GM23338 (cell line): ENCODE measurements at regions not wholly inside any gene's neighbourhood (a gene's known extent, or its start where the extent isn't known, plus 50 kb on each side); places are given as distances from the start of the nearest gene placed in this dataset.

ENCODE experiments used
- CREB1 ChIP-seq: fragments of 250-450 bp; sonication (Bioruptor Pico); IDR thresholded peaks from 2 replicates; pipeline ENCODE4 v1.5.0; 2020; ENCODE audit warnings: low read depth, mild to moderate bottlenecking, moderate library complexity
- CTCF ChIP-seq, 2 experiments: fragments of 200-600 bp in 1 of 2; sonication (generic) in 1 of 2; conservative IDR thresholded peaks; 2 replicates each; pipeline versions ENCODE4 v1.5.1 to v1.6.1; 2016 to 2017; ENCODE audit warnings: antibody characterized with exemption in 2 of 2, low read depth in 2 of 2, mild to moderate bottlenecking in 2 of 2, moderate library complexity in 1 of 2
- ETS1 ChIP-seq: IDR thresholded peaks from 2 replicates; pipeline ENCODE4 v1.6.1; 2016; ENCODE audit warnings: antibody characterized with exemption
- EZH2 ChIP-seq: fragments of 200-600 bp; sonication (generic); IDR thresholded peaks from one replicate; pipeline ENCODE4 v1.8.0; 2017; ENCODE audit warnings: antibody characterized with exemption, mild to moderate bottlenecking, low read depth; ENCODE audit not compliant: unreplicated experiment
- EZH2phosphoT487 ChIP-seq: fragments of 200-600 bp; sonication (generic); IDR thresholded peaks from one replicate; pipeline ENCODE4 v1.8.1; 2018; ENCODE audit warnings: antibody characterized with exemption; ENCODE audit not compliant: unreplicated experiment
- JUNB ChIP-seq: IDR thresholded peaks from one replicate; pipeline ENCODE4 v1.6.1; 2016; ENCODE audit warnings: antibody characterized with exemption; ENCODE audit not compliant: unreplicated experiment
- NANOG ChIP-seq: IDR thresholded peaks from 2 replicates; pipeline ENCODE4 v1.6.1; 2016; ENCODE audit warnings: antibody characterized with exemption, borderline replicate concordance
- POLR2AphosphoS5 ChIP-seq: IDR thresholded peaks from 2 replicates; pipeline ENCODE4 v1.6.1; 2016; ENCODE audit warnings: antibody characterized with exemption, low read depth
- STAT1 ChIP-seq: IDR thresholded peaks from one replicate; pipeline ENCODE4 v1.6.1; 2016; ENCODE audit warnings: antibody characterized with exemption; ENCODE audit not compliant: unreplicated experiment
- ZNF114 ChIP-seq: fragments of 250-450 bp; sonication (Bioruptor Pico); IDR thresholded peaks from 2 replicates; pipeline ENCODE4 v1.5.0; 2020; ENCODE audit warnings: mild to moderate bottlenecking, moderate library complexity
- ZNF331 ChIP-seq: fragments of 250-450 bp; sonication (Bioruptor Pico); IDR thresholded peaks from 2 replicates; pipeline ENCODE4 v1.5.0; 2020; ENCODE audit warnings: low read depth, mild to moderate bottlenecking, moderate library complexity
- TF ChIP-seq, protein P1 (sequence below): IDR thresholded peaks from one replicate; pipeline ENCODE4 v1.6.1; 2018; ENCODE audit warnings: antibody characterized with exemption; ENCODE audit not compliant: unreplicated experiment
- TF ChIP-seq, protein P2 (sequence below): fragments of 250-450 bp; sonication (Bioruptor Pico); IDR thresholded peaks from 2 replicates; pipeline ENCODE4 v1.5.0; 2020; ENCODE audit warnings: mild to moderate bottlenecking, moderate library complexity

- TF ChIP-seq CTCF (conservative IDR thresholded peaks at IDR 0.05; ENCODE audit: low read depth in 2 of 2) (no peak), EZH2phosphoT487 (no peak), EZH2 (no peak), JUNB (no peak), POLR2AphosphoS5 (no peak), CREB1 (CRISPR knock-in tag) (no peak), ZNF114 (CRISPR knock-in tag) (no peak), ZNF331 (CRISPR knock-in tag) (no peak), ETS1 (no peak), NANOG (no peak), STAT1 (no peak)
- TF ChIP-seq, protein P1, sequence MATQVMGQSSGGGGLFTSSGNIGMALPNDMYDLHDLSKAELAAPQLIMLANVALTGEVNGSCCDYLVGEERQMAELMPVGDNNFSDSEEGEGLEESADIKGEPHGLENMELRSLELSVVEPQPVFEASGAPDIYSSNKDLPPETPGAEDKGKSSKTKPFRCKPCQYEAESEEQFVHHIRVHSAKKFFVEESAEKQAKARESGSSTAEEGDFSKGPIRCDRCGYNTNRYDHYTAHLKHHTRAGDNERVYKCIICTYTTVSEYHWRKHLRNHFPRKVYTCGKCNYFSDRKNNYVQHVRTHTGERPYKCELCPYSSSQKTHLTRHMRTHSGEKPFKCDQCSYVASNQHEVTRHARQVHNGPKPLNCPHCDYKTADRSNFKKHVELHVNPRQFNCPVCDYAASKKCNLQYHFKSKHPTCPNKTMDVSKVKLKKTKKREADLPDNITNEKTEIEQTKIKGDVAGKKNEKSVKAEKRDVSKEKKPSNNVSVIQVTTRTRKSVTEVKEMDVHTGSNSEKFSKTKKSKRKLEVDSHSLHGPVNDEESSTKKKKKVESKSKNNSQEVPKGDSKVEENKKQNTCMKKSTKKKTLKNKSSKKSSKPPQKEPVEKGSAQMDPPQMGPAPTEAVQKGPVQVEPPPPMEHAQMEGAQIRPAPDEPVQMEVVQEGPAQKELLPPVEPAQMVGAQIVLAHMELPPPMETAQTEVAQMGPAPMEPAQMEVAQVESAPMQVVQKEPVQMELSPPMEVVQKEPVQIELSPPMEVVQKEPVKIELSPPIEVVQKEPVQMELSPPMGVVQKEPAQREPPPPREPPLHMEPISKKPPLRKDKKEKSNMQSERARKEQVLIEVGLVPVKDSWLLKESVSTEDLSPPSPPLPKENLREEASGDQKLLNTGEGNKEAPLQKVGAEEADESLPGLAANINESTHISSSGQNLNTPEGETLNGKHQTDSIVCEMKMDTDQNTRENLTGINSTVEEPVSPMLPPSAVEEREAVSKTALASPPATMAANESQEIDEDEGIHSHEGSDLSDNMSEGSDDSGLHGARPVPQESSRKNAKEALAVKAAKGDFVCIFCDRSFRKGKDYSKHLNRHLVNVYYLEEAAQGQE = no peak
- TF ChIP-seq, protein P2, sequence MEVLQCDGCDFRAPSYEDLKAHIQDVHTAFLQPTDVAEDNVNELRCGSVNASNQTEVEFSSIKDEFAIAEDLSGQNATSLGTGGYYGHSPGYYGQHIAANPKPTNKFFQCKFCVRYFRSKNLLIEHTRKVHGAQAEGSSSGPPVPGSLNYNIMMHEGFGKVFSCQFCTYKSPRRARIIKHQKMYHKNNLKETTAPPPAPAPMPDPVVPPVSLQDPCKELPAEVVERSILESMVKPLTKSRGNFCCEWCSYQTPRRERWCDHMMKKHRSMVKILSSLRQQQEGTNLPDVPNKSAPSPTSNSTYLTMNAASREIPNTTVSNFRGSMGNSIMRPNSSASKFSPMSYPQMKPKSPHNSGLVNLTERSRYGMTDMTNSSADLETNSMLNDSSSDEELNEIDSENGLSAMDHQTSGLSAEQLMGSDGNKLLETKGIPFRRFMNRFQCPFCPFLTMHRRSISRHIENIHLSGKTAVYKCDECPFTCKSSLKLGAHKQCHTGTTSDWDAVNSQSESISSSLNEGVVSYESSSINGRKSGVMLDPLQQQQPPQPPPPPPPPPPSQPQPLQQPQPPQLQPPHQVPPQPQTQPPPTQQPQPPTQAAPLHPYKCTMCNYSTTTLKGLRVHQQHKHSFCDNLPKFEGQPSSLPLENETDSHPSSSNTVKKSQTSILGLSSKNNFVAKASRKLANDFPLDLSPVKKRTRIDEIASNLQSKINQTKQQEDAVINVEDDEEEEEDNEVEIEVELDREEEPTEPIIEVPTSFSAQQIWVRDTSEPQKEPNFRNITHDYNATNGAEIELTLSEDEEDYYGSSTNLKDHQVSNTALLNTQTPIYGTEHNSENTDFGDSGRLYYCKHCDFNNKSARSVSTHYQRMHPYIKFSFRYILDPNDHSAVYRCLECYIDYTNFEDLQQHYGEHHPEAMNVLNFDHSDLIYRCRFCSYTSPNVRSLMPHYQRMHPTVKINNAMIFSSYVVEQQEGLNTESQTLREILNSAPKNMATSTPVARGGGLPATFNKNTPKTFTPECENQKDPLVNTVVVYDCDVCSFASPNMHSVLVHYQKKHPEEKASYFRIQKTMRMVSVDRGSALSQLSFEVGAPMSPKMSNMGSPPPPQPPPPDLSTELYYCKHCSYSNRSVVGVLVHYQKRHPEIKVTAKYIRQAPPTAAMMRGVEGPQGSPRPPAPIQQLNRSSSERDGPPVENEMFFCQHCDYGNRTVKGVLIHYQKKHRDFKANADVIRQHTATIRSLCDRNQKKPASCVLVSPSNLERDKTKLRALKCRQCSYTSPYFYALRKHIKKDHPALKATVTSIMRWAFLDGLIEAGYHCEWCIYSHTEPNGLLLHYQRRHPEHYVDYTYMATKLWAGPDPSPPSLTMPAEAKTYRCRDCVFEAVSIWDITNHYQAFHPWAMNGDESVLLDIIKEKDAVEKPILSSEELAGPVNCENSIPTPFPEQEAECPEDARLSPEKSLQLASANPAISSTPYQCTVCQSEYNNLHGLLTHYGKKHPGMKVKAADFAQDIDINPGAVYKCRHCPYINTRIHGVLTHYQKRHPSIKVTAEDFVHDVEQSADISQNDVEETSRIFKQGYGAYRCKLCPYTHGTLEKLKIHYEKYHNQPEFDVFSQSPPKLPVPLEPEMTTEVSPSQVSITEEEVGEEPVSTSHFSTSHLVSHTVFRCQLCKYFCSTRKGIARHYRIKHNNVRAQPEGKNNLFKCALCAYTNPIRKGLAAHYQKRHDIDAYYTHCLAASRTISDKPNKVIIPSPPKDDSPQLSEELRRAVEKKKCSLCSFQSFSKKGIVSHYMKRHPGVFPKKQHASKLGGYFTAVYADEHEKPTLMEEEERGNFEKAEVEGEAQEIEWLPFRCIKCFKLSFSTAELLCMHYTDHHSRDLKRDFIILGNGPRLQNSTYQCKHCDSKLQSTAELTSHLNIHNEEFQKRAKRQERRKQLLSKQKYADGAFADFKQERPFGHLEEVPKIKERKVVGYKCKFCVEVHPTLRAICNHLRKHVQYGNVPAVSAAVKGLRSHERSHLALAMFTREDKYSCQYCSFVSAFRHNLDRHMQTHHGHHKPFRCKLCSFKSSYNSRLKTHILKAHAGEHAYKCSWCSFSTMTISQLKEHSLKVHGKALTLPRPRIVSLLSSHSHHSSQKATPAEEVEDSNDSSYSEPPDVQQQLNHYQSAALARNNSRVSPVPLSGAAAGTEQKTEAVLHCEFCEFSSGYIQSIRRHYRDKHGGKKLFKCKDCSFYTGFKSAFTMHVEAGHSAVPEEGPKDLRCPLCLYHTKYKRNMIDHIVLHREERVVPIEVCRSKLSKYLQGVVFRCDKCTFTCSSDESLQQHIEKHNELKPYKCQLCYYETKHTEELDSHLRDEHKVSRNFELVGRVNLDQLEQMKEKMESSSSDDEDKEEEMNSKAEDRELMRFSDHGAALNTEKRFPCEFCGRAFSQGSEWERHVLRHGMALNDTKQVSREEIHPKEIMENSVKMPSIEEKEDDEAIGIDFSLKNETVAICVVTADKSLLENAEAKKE = no peak
Measured at GRCh38 chr6:66995669-66996068, 1288.6 kb upstream of the EYS start.
